Kidney (tissue), 13 donors: ENCODE measurements at regions not wholly inside any gene's neighbourhood (a gene's known extent, or its start where the extent isn't known, plus 50 kb on each side); places are given as distances from the start of the nearest gene placed in this dataset.

Experiments used
- DNase-seq, 5 donors: peaks; one replicate each; pipeline ENCODE4 v3.0.0-alpha.2; 2013 to 2020
- FAIRE-seq: peaks from 2 replicates; lab custom pipeline; 2012; peaks lifted over from hg19 to GRCh38; lab: Jason Lieb, UNC
- H3K27ac ChIP-seq, 2 donors: one replicate each; pipeline ENCODE4 v1.7.0; 2013; ENCODE audit warnings: low read depth in 2 of 2, low read length in 2 of 2, inconsistent platforms in 1 of 2
- H3K27me3 ChIP-seq: one replicate; pipeline ENCODE4 v1.7.1; 2013; ENCODE audit warnings: low read length, inconsistent platforms; ENCODE audit not compliant: control insufficient read depth, insufficient read depth
- H3K36me3 ChIP-seq, 3 donors: one replicate each; pipeline versions ENCODE4 v1.7.0 to v1.7.1; 2013; ENCODE audit warnings: low read length in 3 of 3, control low read depth in 1 of 3, inconsistent platforms in 1 of 3; ENCODE audit not compliant: insufficient read depth in 3 of 3, control insufficient read depth in 2 of 3
- H3K4me1 ChIP-seq, 3 donors: one replicate each; pipeline versions ENCODE4 v1.7.0 to v1.7.1; 2013; ENCODE audit warnings: low read length in 3 of 3, inconsistent platforms in 1 of 3, low read depth in 1 of 3; ENCODE audit not compliant: control insufficient read depth in 2 of 3, insufficient read depth in 2 of 3
- H3K4me3 ChIP-seq, 3 donors: one replicate each; pipeline versions ENCODE4 v1.7.0 to v1.8.1; 2013; ENCODE audit warnings: low read length in 3 of 3, control low read depth in 1 of 3, inconsistent platforms in 1 of 3
- H3K9ac ChIP-seq, 3 donors: one replicate each; pipeline versions ENCODE4 v1.7.0 to v1.7.1; 2013; ENCODE audit warnings: low read length in 3 of 3, control low read depth in 1 of 3, inconsistent platforms in 1 of 3
- H3K9me3 ChIP-seq, 3 donors: one replicate each; pipeline versions ENCODE4 v1.7.0 to v1.7.1; 2013; ENCODE audit warnings: low read length in 3 of 3, control low read depth in 1 of 3, inconsistent platforms in 1 of 3; ENCODE audit not compliant: control insufficient read depth in 2 of 3, insufficient read depth in 1 of 3
- CTCF ChIP-seq: IDR thresholded peaks from 3 replicates; pipeline ENCODE4 v1.5.1; 2012; ENCODE audit warnings: mild to moderate bottlenecking, moderate library complexity, borderline replicate concordance; ENCODE audit not compliant: insufficient read depth; ENCODE audit errors: extremely low read depth
- intact Hi-C: fragments of 100-400 bp; cut with DNase I; formaldehyde crosslinking; loops from one replicate; pipeline ENCODE4 v1.11.1; 2022
- donor health status: control.
- donor health status: control.
- donor health status: control.
- donor health status: control.
- donor health status: control.
- donor health status: DM: yes; HTN: yes; CAD: no.
- donor health status: Normal renal cell carcinoma (clear cell type).

- Histone ChIP-seq H3K27ac (no peak overlapping the region), H3K4me1 (no peaks in the 10 kb centered on the region), H3K4me3 (no peak overlapping the region), H3K9ac (no peak overlapping the region), H3K27me3 (no peaks in the 10 kb centered on the region), H3K9me3 (no peaks in the 10 kb centered on the region), H3K36me3 (no peaks in the 10 kb centered on the region)
- no peak for TF ChIP-seq CTCF
- intact Hi-C loops, result no loop called here
- no peak for DNase-seq
- FAIRE-seq, result no peak
Measured at GRCh38 chr12:59151243-59151642, 230.9 kb upstream of the LRIG3 start.

GRCh38 chr12:59149995-59150642 lies 229.8 kb upstream of the LRIG3 start:
- Histone ChIP-seq H3K4me1 (no peaks in the 10 kb centered on the region), H3K36me3 (no peaks in the 10 kb centered on the region), H3K27me3 (no peaks in the 10 kb centered on the region), H3K9me3 (no peaks in the 10 kb centered on the region), H3K27ac (no peak overlapping the region), H3K4me3 (no peak overlapping the region), H3K9ac (no peak overlapping the region)
- DNase-seq (peak in 2 of 5 donors; percentile 86 to 92), FAIRE-seq (peak; percentile 99)
- intact Hi-C loops, result no loop called here
- TF ChIP-seq CTCF, result peak; percentile 93

GRCh38 chr12:59147791-59148190 lies 227.5 kb upstream of the LRIG3 start:
- Histone ChIP-seq H3K4me3 (no peak overlapping the region), H3K27me3 (no peaks in the 10 kb centered on the region), H3K4me1 (no peaks in the 10 kb centered on the region), H3K9ac (no peak overlapping the region), H3K36me3 (no peaks in the 10 kb centered on the region), H3K9me3 (no peaks in the 10 kb centered on the region), H3K27ac (no peak overlapping the region)
- FAIRE-seq (no peak), DNase-seq (no peak)
- intact Hi-C loops, result no loop called here
- no peak for TF ChIP-seq CTCF

GRCh38 chr12:59142183-59142790 lies 222.0 kb upstream of the LRIG3 start:
- TF ChIP-seq CTCF, result no peak
- H3K4me1 ChIP-seq, result no peaks in the 10 kb centered on the region
- H3K36me3 ChIP-seq, result no peaks in the 10 kb centered on the region
- no peaks in the 10 kb centered on the region for H3K9me3 ChIP-seq
- DNase-seq (no peak), FAIRE-seq (no peak)
- H3K27ac ChIP-seq, result no peak overlapping the region
- no peak overlapping the region for H3K9ac ChIP-seq
- intact Hi-C loops, result no loop called here
- no peak overlapping the region for H3K4me3 ChIP-seq
- H3K27me3 ChIP-seq, result no peaks in the 10 kb centered on the region
